ENCODE measurements at regions not wholly inside any gene's neighbourhood (a gene's known extent, or its start where the extent isn't known, plus 50 kb on each side); places are given as distances from the start of the nearest gene placed in this dataset.
A peak's percentile ranks its signal among the peaks of the same experiment; 100 is the strongest.

- TF ChIP-seq JUNB (IDR thresholded peaks at IDR 0.05; ENCODE audit: unreplicated experiment) (no peak), CTCF (conservative IDR thresholded peaks at IDR 0.05; ENCODE audit: low read depth in 2 of 2) (peak; percentile 22 to 31; a peak in 2 of 4 replicates), EZH2phosphoT487 (IDR thresholded peaks at IDR 0.05; ENCODE audit: unreplicated experiment) (no peak), REST (IDR thresholded peaks at IDR 0.05; ENCODE audit: unreplicated experiment) (no peak), POLR2AphosphoS5 (IDR thresholded peaks at IDR 0.05; ENCODE audit: low read depth) (no peak), EZH2 (IDR thresholded peaks at IDR 0.05; ENCODE audit: low read depth, unreplicated experiment) (no peak), ZNF114 (CRISPR knock-in tag; IDR thresholded peaks at IDR 0.05) (no peak), CREB1 (CRISPR knock-in tag; IDR thresholded peaks at IDR 0.05; ENCODE audit: low read depth) (no peak), NANOG (IDR thresholded peaks at IDR 0.05; ENCODE audit: borderline replicate concordance) (no peak), STAT1 (IDR thresholded peaks at IDR 0.05; ENCODE audit: unreplicated experiment) (no peak), ZNF331 (CRISPR knock-in tag; IDR thresholded peaks at IDR 0.05; ENCODE audit: low read depth) (no peak)
These were observed 112.3 kb downstream of the PFDN4 start for GRCh38 chr20:54320148-54320607.

Measured in GM23338 (cell line).